Bronchial epithelial cell (primary cell): ENCODE measurements at regions not wholly inside any gene's neighbourhood (a gene's known extent, or its start where the extent isn't known, plus 50 kb on each side); places are given as distances from the start of the nearest gene placed in this dataset.

Source experiments
- DNase-seq: peaks from one replicate; pipeline ENCODE4 v3.0.0-alpha.2; 2010; ENCODE audit warnings: low read depth
- FAIRE-seq: peaks from 2 replicates; lab custom pipeline; 2011; peaks lifted over from hg19 to GRCh38; lab: Jason Lieb, UNC
- H3K27me3 ChIP-seq: 2 replicates; pipeline ENCODE4 v1.5.1; 2011; ENCODE audit warnings: low read length; ENCODE audit not compliant: control insufficient read depth, insufficient read depth
- H3K36me3 ChIP-seq: 2 replicates; pipeline ENCODE4 v1.5.1; 2011; ENCODE audit warnings: low read length; ENCODE audit not compliant: control insufficient read depth, insufficient read depth
- H3K4me3 ChIP-seq: 2 replicates; pipeline ENCODE4 v1.5.1; 2011; ENCODE audit warnings: mild to moderate bottlenecking, low read depth, low read length, control low read depth
- TF ChIP-seq, protein P1 (sequence below): IDR thresholded peaks from 2 replicates; pipeline ENCODE4 v1.5.1; 2011; ENCODE audit warnings: mild to moderate bottlenecking, moderate library complexity, low read length, control low read depth, inconsistent platforms; ENCODE audit not compliant: insufficient read depth, severe bottlenecking

DNA sequence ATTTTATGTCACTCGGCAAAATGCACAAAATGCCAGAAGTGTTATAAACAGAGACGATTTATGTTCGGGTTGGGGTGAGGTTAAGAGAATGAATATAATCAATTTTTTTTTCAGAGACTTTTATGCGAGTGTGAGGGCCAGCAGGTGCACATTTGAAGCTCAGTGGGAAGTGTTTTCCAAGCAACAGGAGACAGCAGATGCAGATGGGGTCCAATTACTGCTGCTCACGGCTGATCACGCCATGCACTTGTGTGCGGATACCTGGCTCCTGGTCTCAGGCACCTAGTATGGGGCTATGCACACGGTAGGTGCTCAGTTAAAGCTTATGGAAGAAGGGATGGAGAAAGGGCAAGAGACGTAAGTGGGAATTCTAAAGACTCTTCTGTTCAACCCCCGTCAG is 249.1 kb downstream of the MIAT start:
- no peak overlapping the region for H3K4me3 ChIP-seq
- H3K36me3 ChIP-seq: no peaks in the 10 kb centered on the region
- no peak for DNase-seq
- FAIRE-seq: no peak
- TF ChIP-seq, protein P1, sequence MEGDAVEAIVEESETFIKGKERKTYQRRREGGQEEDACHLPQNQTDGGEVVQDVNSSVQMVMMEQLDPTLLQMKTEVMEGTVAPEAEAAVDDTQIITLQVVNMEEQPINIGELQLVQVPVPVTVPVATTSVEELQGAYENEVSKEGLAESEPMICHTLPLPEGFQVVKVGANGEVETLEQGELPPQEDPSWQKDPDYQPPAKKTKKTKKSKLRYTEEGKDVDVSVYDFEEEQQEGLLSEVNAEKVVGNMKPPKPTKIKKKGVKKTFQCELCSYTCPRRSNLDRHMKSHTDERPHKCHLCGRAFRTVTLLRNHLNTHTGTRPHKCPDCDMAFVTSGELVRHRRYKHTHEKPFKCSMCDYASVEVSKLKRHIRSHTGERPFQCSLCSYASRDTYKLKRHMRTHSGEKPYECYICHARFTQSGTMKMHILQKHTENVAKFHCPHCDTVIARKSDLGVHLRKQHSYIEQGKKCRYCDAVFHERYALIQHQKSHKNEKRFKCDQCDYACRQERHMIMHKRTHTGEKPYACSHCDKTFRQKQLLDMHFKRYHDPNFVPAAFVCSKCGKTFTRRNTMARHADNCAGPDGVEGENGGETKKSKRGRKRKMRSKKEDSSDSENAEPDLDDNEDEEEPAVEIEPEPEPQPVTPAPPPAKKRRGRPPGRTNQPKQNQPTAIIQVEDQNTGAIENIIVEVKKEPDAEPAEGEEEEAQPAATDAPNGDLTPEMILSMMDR: no peak
- H3K27me3 ChIP-seq: peaks cover 17% of the 10 kb centered on the region

DNA sequence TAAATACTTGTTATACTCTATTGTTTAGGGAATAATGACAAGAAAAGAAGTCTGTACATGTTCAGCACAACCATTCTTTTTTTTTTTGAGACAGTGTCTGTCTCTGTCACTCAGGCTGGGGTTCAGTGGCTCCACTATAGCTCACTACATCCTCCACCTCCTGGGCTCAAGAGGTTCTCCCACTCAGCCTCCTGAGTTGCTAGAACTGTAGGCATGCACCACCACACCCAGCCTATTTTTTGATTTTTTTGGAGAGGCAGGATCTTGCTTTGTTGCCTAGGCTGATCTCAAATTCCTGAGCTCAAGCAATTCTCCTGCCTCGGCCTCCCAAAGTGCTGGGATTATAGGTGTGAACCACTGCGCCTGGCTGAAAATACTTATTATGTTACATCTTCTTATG is 250.0 kb downstream of the MIAT start:
- H3K27me3 ChIP-seq: peaks cover 17% of the 10 kb centered on the region
- no peak overlapping the region for H3K4me3 ChIP-seq
- TF ChIP-seq, protein P1: no peak
- no peaks in the 10 kb centered on the region for H3K36me3 ChIP-seq
- no peak for DNase-seq
- no peak for FAIRE-seq

DNA sequence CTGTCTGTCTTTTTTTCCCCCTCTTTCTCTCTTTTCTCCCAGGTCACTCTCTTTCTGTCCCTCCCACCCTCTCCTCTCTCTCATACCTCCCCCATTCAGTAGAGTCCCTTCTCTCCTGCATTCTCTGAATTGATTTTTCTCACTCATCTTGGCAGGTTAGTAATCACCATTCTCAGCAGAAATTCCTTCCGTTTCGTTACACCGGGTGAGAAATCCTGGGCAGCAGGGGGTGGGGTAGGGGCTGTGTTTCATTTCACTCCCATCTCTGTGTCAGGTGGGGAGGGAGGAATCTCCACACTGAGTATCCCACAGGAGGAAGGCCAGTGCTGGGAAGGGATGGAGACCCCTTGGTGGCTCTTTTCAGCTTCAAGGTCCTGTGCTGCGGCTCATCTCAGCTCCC is 253.5 kb downstream of the MIAT start:
- no peak overlapping the region for H3K4me3 ChIP-seq
- TF ChIP-seq, protein P1: no peak
- no peak for FAIRE-seq
- peaks cover 14% of the 10 kb centered on the region for H3K27me3 ChIP-seq
- no peaks in the 10 kb centered on the region for H3K36me3 ChIP-seq
- no peak for DNase-seq

DNA sequence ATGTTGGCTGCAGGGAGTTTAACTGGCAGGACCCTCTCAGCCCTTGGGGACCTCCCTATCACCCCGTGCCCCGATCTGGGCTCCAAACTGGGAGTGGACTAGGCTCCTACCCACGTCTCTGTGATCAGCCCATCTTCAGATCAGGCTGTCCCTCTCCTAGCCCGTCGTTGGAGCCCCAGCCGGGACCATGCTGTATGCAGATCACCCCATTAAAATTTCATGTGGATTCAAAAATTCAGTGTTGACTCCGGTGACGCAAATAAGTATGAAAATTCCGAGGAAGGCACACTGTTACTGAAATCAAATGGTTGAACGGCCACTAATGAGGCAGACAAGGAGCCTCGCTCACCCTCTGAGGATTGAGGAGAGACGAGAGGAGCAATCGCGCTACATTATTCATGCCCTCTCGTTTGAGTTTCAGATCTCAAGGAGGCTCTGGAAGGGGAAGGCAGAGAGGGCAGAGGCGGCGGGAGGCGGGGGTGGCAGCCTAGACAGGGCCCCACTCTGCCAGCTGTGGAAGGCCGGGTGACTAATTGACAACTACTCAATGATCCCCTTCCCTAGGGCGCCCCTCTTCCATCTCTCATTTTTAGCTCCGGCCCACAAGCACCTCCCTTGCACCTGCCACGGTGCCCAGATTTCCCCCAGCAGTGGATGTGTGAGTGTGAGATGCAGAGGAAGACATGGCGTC is 255.4 kb downstream of the MIAT start:
- Histone ChIP-seq H3K36me3 (no peaks in the 10 kb centered on the region), H3K4me3 (no peak overlapping the region), H3K27me3 (peaks cover 14% of the 10 kb centered on the region)
- TF ChIP-seq, protein P1: no peak
- no peak for FAIRE-seq
- no peak for DNase-seq

DNA sequence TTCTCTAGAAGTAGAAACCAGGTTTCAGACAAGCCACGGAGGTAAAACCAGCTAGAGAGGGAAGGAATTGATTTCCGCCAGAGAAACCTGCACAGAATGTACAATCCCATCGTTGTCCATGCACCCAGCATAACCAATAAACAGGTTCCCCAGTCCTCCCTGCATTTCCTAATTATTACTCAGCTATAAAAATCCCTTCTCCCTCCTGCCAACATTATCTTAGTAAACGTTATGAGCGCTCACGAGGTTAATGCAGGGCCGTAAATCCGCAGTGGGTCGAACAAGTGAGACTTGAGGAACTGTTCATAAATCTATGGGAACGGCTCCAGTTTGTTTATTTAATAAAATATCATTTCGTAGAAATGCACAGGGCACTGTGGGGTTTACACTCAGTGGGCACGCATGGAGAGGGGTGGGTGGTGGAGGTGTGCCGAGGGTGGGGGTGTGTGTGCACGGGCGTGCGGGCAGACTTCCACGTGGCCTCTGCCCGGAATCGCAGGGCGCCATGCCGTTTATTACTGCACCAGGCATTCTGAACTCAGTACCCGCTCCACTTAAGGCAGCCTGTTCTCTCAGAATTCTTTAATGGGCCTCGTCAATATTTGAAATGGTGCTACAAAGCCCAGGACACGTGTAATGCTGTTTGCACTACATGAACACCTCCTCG is 257.3 kb downstream of the MIAT start:
- Histone ChIP-seq H3K27me3 (peaks cover 14% of the 10 kb centered on the region), H3K36me3 (no peaks in the 10 kb centered on the region), H3K4me3 (no peak overlapping the region)
- DNase-seq: no peak
- TF ChIP-seq, protein P1: no peak
- FAIRE-seq: no peak

DNA sequence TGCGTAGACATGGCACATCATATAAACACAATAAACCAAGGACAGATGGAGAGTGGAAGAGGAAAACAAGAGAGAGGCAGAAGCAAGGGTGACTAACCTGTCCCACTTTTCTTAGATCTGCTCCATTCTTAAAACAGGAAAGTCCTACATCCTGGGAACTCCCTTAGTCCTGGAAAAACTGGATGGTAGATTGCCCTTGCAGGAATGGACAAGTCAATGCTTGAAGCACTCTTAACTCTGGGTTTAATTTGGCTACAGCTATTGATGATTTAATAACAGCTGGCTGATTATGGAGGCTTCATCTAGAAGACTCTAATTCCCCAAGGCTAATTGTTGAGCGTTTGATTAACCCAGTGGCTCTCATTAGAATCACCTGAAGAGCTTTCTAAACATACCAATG is 258.8 kb downstream of the MIAT start:
- DNase-seq (peak; percentile 71), FAIRE-seq (no peak)
- Histone ChIP-seq H3K27me3 (peaks cover 8% of the 10 kb centered on the region), H3K36me3 (no peaks in the 10 kb centered on the region), H3K4me3 (no peak overlapping the region)
- TF ChIP-seq, protein P1: no peak
